H1 (cell line): ENCODE measurements at regions not wholly inside any gene's neighbourhood (a gene's known extent, or its start where the extent isn't known, plus 50 kb on each side); places are given as distances from the start of the nearest gene placed in this dataset.

Experiments
- CTCF ChIA-PET: fragments of 300-600 bp; sonication (Branson Sonifier 250); formaldehyde crosslinking; loops from one replicate; lab custom pipeline; 2021; ENCODE audit not compliant: partially characterized antibody; lab: Charles Lee
- POLR2A ChIA-PET: fragments of 300-600 bp; sonication (Branson Sonifier 250); formaldehyde crosslinking; loops from one replicate; lab custom pipeline; 2021; ENCODE audit warnings: inconsistent platforms; ENCODE audit not compliant: partially characterized antibody; lab: Charles Lee
- DNase-seq, 2 experiments: peaks; one replicate each; pipeline versions ENCODE4 v3.0.0 to v3.0.0-alpha.2; 2010 to 2022; ENCODE audit warnings: low spot score in 2 of 2, low read depth in 1 of 2, mixed read lengths in 1 of 2
- FAIRE-seq: peaks from 2 replicates; lab custom pipeline; 2011; peaks lifted over from hg19 to GRCh38; lab: Jason Lieb, UNC
- H2AFZ ChIP-seq: 2 replicates; pipeline ENCODE4 v1.8.1; 2012; ENCODE audit warnings: low read length, inconsistent platforms
- H2AK5ac ChIP-seq: 2 replicates; pipeline ENCODE4 v1.6.1; 2013; ENCODE audit warnings: low read depth, low read length
- H2BK120ac ChIP-seq: replicated peaks from 2 replicates; pipeline ENCODE3; 2013; ENCODE audit warnings: low read depth, low read length, inconsistent platforms
- H2BK12ac ChIP-seq: 2 replicates; pipeline ENCODE4 v1.6.1; 2013; ENCODE audit warnings: low read depth, low read length
- H2BK15ac ChIP-seq: 2 replicates; pipeline ENCODE4 v1.6.1; 2013; ENCODE audit warnings: low read length
- H2BK20ac ChIP-seq: 2 replicates; pipeline ENCODE4 v1.6.1; 2013; ENCODE audit warnings: low read length
- H2BK5ac ChIP-seq: 2 replicates; pipeline ENCODE4 v1.6.1; 2013; ENCODE audit warnings: low read depth, low read length
- H3K14ac ChIP-seq: 2 replicates; pipeline ENCODE4 v1.6.1; 2013; ENCODE audit warnings: inconsistent platforms; ENCODE audit not compliant: insufficient read length
- H3K18ac ChIP-seq: 2 replicates; pipeline ENCODE4 v1.6.1; 2013; ENCODE audit warnings: low read length; ENCODE audit errors: extremely low read depth
- H3K23ac ChIP-seq: 2 replicates; pipeline ENCODE4 v1.6.1; 2013; ENCODE audit warnings: inconsistent platforms; ENCODE audit not compliant: insufficient read length
- H3K23me2 ChIP-seq: 2 replicates; pipeline ENCODE4 v1.6.1; 2013; ENCODE audit warnings: low read depth, low read length
- H3K27ac ChIP-seq: 2 replicates; pipeline ENCODE4 v1.6.1; 2011; ENCODE audit warnings: low read depth, low read length, inconsistent platforms
- H3K27me3 ChIP-seq, 4 experiments: replicated peaks in 1 of 4; 1 replicate in 1 of 4; 2 replicates in 3 of 4; pipeline versions ENCODE4 v1.6.1 to v1.8.1; 2011 to 2013; ENCODE audit warnings: low read length in 3 of 4, mild to moderate bottlenecking in 3 of 4, inconsistent platforms in 2 of 4, mixed read lengths in 2 of 4, moderate library complexity in 1 of 4; ENCODE audit not compliant: control insufficient read depth in 3 of 4, insufficient read depth in 3 of 4; ENCODE audit errors: extremely low read depth in 1 of 4
- H3K36me3 ChIP-seq, 4 experiments: 2 replicates each; pipeline versions ENCODE4 v1.6.1 to v1.8.1; 2011 to 2013; ENCODE audit warnings: mild to moderate bottlenecking in 4 of 4, low read length in 3 of 4, moderate library complexity in 2 of 4, control low read depth in 1 of 4, inconsistent platforms in 1 of 4; ENCODE audit not compliant: insufficient read depth in 4 of 4, control insufficient read depth in 2 of 4
- H3K4ac ChIP-seq: replicated peaks from 2 replicates; pipeline ENCODE3; 2013; ENCODE audit warnings: low read length, low read depth, mixed read lengths, inconsistent platforms; ENCODE audit not compliant: insufficient read length
- H3K4me1 ChIP-seq, 4 experiments: replicated peaks in 1 of 4; 1 replicate in 1 of 4; 2 replicates in 3 of 4; pipeline versions ENCODE4 v1.6.1 to v1.8.1; 2011 to 2013; ENCODE audit warnings: low read length in 3 of 4, inconsistent platforms in 2 of 4, mixed read lengths in 1 of 4; ENCODE audit not compliant: insufficient read depth in 4 of 4, control insufficient read depth in 3 of 4
- H3K4me2 ChIP-seq, 2 experiments: 2 replicates each; pipeline versions ENCODE4 v1.6.1 to v1.8.1; 2011 to 2013; ENCODE audit warnings: low read depth in 2 of 2, low read length in 2 of 2, control low read depth in 1 of 2, inconsistent platforms in 1 of 2, mild to moderate bottlenecking in 1 of 2; ENCODE audit not compliant: insufficient read depth in 1 of 2
- H3K4me3 ChIP-seq, 4 experiments: fragments of 200-600, 300-600 bp in 1 of 4; sonication (generic), shearing (Covaris generic), sonication (Bioruptor Twin) in 1 of 4; 2 replicates each; pipeline versions ENCODE4 v1.5.1 to v1.8.1; 2011 to 2016; ENCODE audit warnings: low read length in 4 of 4, low read depth in 3 of 4, control low read depth in 2 of 4, inconsistent platforms in 2 of 4, mild to moderate bottlenecking in 2 of 4, mixed read lengths in 1 of 4, moderate library complexity in 1 of 4; ENCODE audit not compliant: insufficient read depth in 2 of 4; ENCODE audit errors: extremely low read depth in 1 of 4
- H3K56ac ChIP-seq: replicated peaks from 2 replicates; pipeline ENCODE3; 2013; ENCODE audit warnings: low read depth, mild to moderate bottlenecking, mixed read lengths, low read length, inconsistent platforms; ENCODE audit not compliant: insufficient read length
- H3K79me1 ChIP-seq: 2 replicates; pipeline ENCODE4 v1.6.1; 2013; ENCODE audit warnings: low read depth, low read length, control low read depth
- H3K79me2 ChIP-seq, 2 experiments: 2 replicates each; pipeline versions ENCODE4 v1.6.1 to v1.8.1; 2012 to 2013; ENCODE audit warnings: low read length in 2 of 2, mild to moderate bottlenecking in 2 of 2, inconsistent platforms in 1 of 2; ENCODE audit not compliant: insufficient read depth in 2 of 2, control insufficient read depth in 1 of 2
- H3K9ac ChIP-seq, 4 experiments: replicated peaks in 1 of 4; 1 replicate in 1 of 4; 2 replicates in 3 of 4; pipeline versions ENCODE4 v1.6.1 to v1.8.1; 2011 to 2013; ENCODE audit warnings: low read depth in 3 of 4, low read length in 3 of 4, control low read depth in 2 of 4, mild to moderate bottlenecking in 2 of 4, moderate library complexity in 2 of 4, inconsistent platforms in 1 of 4; ENCODE audit errors: extremely low read depth in 1 of 4
- H3K9me3 ChIP-seq, 2 experiments: 2 replicates each; pipeline versions ENCODE4 v1.6.1 to v1.8.1; 2012 to 2013; ENCODE audit warnings: mild to moderate bottlenecking in 2 of 2, moderate library complexity in 2 of 2, control low read depth in 1 of 2, inconsistent platforms in 1 of 2, low read depth in 1 of 2, low read length in 1 of 2, mixed read lengths in 1 of 2; ENCODE audit not compliant: insufficient read depth in 2 of 2
- H4K20me1 ChIP-seq, 2 experiments: replicated peaks in 1 of 2; 2 replicates each; pipeline versions ENCODE3 to v1.8.1; 2011 to 2013; ENCODE audit warnings: inconsistent platforms in 2 of 2, low read length in 2 of 2, mild to moderate bottlenecking in 1 of 2; ENCODE audit not compliant: insufficient read depth in 2 of 2, control insufficient read depth in 1 of 2
- H4K5ac ChIP-seq: 2 replicates; pipeline ENCODE4 v1.6.1; 2013; ENCODE audit warnings: low read length, low read depth, mixed read lengths, inconsistent platforms; ENCODE audit not compliant: insufficient read length
- H4K8ac ChIP-seq: 2 replicates; pipeline ENCODE4 v1.8.0; 2013; ENCODE audit warnings: mild to moderate bottlenecking, moderate library complexity, low read length, inconsistent platforms; ENCODE audit not compliant: insufficient read depth; ENCODE audit errors: extremely low read depth
- H4K91ac ChIP-seq: replicated peaks from 2 replicates; pipeline ENCODE3; 2013; ENCODE audit warnings: low read length, mixed read lengths, inconsistent platforms; ENCODE audit not compliant: insufficient read length
- CHD1 ChIP-seq: IDR thresholded peaks from 2 replicates; pipeline ENCODE4 v1.6.1; 2012; ENCODE audit warnings: low read depth, low read length, improper control_type of control experiment
- EGR1 ChIP-seq: IDR thresholded peaks from 2 replicates; pipeline ENCODE4 v1.6.1; 2011; ENCODE audit warnings: low read depth, low read length, borderline replicate concordance
- NANOG ChIP-seq: IDR thresholded peaks from 2 replicates; pipeline ENCODE4 v1.6.1; 2011; ENCODE audit warnings: low read length, low read depth, mild to moderate bottlenecking, inconsistent platforms; ENCODE audit not compliant: insufficient read depth, poor library complexity, severe bottlenecking
- POLR2AphosphoS5 ChIP-seq: IDR thresholded peaks from 2 replicates; pipeline ENCODE4 v1.6.1; 2011; ENCODE audit warnings: low read depth, low read length
- POU5F1 ChIP-seq: IDR thresholded peaks from 2 replicates; pipeline ENCODE4 v1.6.1; 2011; ENCODE audit warnings: low read depth, mild to moderate bottlenecking, low read length, moderate library complexity
- RFX5 ChIP-seq: IDR thresholded peaks from 2 replicates; pipeline ENCODE4 v1.6.1; 2011; ENCODE audit warnings: low read depth, low read length, improper control_type of control experiment, borderline replicate concordance
- RNF2 ChIP-seq: fragments of 200-900, 300-1000 bp; sonication (generic); IDR thresholded peaks from 2 replicates; pipeline ENCODE4 v1.7.1; 2016; ENCODE audit warnings: borderline replicate concordance, low read depth, mild to moderate bottlenecking, antibody characterized with exemption, low read length; ENCODE audit not compliant: poor library complexity, severe bottlenecking; ENCODE audit errors: missing control alignments
- SP2 ChIP-seq: IDR thresholded peaks from 2 replicates; pipeline ENCODE4 v1.6.1; 2012; ENCODE audit warnings: mild to moderate bottlenecking, low read length, inconsistent platforms
- ZNF274 ChIP-seq: IDR thresholded peaks from 2 replicates; pipeline ENCODE4 v1.7.0; 2012; ENCODE audit warnings: low read length, borderline replicate concordance; ENCODE audit errors: extremely low read depth
- WGBS, 2 experiments: shearing (Covaris generic) in 1 of 2; methylation state at CpG; one replicate each; pipeline versions ENCODE4 v1.1.6 to v1.1.7; 2013 to 2015; ENCODE audit warnings: low lambda C conversion rate in 2 of 2, mixed read lengths in 2 of 2, inconsistent platforms in 1 of 2, low coverage in 1 of 2, missing lambda C conversion rate in 1 of 2; ENCODE audit not compliant: insufficient replicate concordance in 2 of 2, insufficient coverage in 1 of 2, insufficient read length in 1 of 2; ENCODE audit errors: extremely low coverage in 1 of 2, missing lambda C conversion rate in 1 of 2; 5-methylcytosine and 5-hydroxymethylcytosine counted together

DNA sequence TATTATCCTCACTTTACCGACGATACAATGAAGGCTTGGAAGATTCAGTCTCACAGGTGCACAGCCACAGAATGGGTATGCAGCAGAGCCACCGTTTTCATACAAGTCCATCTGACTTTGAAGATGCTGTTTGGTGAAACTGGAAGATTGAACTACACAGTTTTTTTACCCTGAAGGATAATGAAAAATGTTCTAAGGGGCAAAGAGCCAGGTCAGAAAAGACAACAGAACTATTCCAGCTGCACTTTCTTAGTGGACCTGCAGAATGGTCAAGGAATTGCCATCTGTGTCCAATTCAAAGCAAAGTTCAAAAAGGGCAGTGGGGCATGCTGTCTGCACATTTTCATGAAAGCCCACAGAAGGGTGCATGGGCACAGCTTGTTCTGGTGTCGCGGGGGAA is 127.6 kb upstream of the PDZRN3 start:
- Histone ChIP-seq H3K79me1 (no peaks in the 10 kb centered on the region), H4K8ac (no peak overlapping the region), H4K91ac (no peak overlapping the region), H3K23me2 (no peaks in the 10 kb centered on the region), H3K18ac (no peak overlapping the region), H4K20me1 (no peaks in the 10 kb centered on the region), H3K14ac (no peak overlapping the region), H3K56ac (no peak overlapping the region), H3K27ac (no peak overlapping the region), H2BK20ac (no peak overlapping the region), H3K36me3 (no peaks in the 10 kb centered on the region; a peak in 1 of 8 replicates), H3K79me2 (no peaks in the 10 kb centered on the region), H4K5ac (no peak overlapping the region), H2BK5ac (no peak overlapping the region), H3K4me3 (no peak overlapping the region), H2BK120ac (no peak overlapping the region), H2BK15ac (no peak overlapping the region), H3K23ac (no peak overlapping the region), H3K4me2 (no peak overlapping the region), H3K9ac (no peak overlapping the region), H3K27me3 (no peaks in the 10 kb centered on the region), H2BK12ac (no peak overlapping the region), H2AK5ac (no peak overlapping the region), H3K9me3 (no peaks in the 10 kb centered on the region), H3K4me1 (no peaks in the 10 kb centered on the region), H3K4ac (no peak overlapping the region), H2AFZ (no peak overlapping the region)
- TF ChIP-seq RNF2 (no peak), EGR1 (no peak), POU5F1 (no peak), SP2 (no peak), CHD1 (no peak), POLR2AphosphoS5 (no peak), ZNF274 (no peak), RFX5 (no peak), NANOG (no peak)
- POLR2A ChIA-PET = no interaction called here
- no peak for FAIRE-seq
- CTCF ChIA-PET = no interaction called here
- WGBS, 2 experiments = 94% methylated on average over 5 of the region's 5 CpGs; no CpG with 5 or more reads in 1 of the 2 experiments
- DNase-seq = no peak
